GM12891 (cell line): ENCODE measurements at regions not wholly inside any gene's neighbourhood (a gene's known extent, or its start where the extent isn't known, plus 50 kb on each side); places are given as distances from the start of the nearest gene placed in this dataset.

Experiments used
- POLR2A ChIP-seq: IDR thresholded peaks from 2 replicates; pipeline ENCODE4 v1.6.1; 2011; ENCODE audit warnings: low read depth, low read length, control low read depth
- POLR2AphosphoS5 ChIP-seq: IDR thresholded peaks from 2 replicates; pipeline ENCODE4 v1.6.1; 2011; ENCODE audit warnings: low read depth, low read length, control low read depth
- TAF1 ChIP-seq: IDR thresholded peaks from 2 replicates; pipeline ENCODE4 v1.6.1; 2011; ENCODE audit warnings: low read depth, low read length, control low read depth

DNA sequence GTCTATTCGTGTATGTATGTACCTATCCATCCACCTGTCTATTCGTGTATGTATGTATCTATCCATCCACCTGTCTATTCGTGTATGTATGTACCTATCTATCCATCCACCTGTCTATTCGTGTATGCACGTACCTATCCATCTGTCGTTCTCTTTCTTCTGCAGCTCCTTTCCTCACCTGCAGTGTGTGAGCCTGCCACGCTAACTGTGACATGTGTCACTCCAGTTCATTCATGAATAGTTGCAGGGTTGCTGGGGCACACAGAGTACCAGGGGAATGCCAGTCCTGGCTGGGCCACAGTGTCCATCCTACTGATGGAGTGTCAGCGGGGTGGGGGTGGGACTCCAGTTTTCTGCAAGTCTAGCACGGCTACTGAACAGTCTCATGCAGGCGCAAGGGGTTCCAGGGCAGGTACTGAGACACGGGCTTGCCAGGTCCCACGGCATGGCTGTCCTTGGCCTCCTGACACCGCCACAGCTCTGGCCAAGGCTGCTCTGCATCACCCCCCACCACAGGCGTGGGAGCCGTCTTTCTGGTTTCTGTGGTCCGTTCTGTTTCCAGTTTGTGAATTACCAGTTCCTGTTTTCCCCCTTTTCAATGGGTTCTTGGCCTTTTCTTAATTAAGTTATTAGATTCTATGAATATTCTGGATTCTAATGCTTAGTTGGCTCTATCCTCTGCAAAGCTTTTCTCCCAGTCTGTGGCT is 88.8 kb upstream of the CLDN5 start:
- TF ChIP-seq POLR2AphosphoS5: no peak
- no peak for TF ChIP-seq TAF1
- no peak for TF ChIP-seq POLR2A
